Right lobe of liver (tissue), 4 donors: ENCODE measurements at regions not wholly inside any gene's neighbourhood (a gene's known extent, or its start where the extent isn't known, plus 50 kb on each side); places are given as distances from the start of the nearest gene placed in this dataset.

Experiments used
- CTCF ChIP-seq, 4 donors: fragments of 200-600 bp in 3 of 4; fragments of 450-650 bp in 1 of 4; IDR thresholded peaks; one replicate each; pipeline versions ENCODE4 v1.5.1 to v1.8.0; 2016 to 2022; ENCODE audit warnings: antibody characterized with exemption in 4 of 4, mild to moderate bottlenecking in 2 of 4
- POLR2A ChIP-seq: fragments of 450-650 bp; IDR thresholded peaks from one replicate; pipeline ENCODE4 v1.6.1; 2017; ENCODE audit warnings: antibody characterized with exemption, mild to moderate bottlenecking
- donor health status: DM: no; HTN: no; CAD: no.
- donor health status: DM: no; HTN: no; CAD: no.
- donor health status: DM: no; HTN: yes; CAD: no.

- TF ChIP-seq CTCF (IDR thresholded peaks at IDR 0.05) (no peak), POLR2A (no peak)
These were observed 100.8 kb upstream of the GPR6 start for GRCh38 chr6:109877028-109878004.
